ENCODE measurements at regions not wholly inside any gene's neighbourhood (a gene's known extent, or its start where the extent isn't known, plus 50 kb on each side); places are given as distances from the start of the nearest gene placed in this dataset.

DNA sequence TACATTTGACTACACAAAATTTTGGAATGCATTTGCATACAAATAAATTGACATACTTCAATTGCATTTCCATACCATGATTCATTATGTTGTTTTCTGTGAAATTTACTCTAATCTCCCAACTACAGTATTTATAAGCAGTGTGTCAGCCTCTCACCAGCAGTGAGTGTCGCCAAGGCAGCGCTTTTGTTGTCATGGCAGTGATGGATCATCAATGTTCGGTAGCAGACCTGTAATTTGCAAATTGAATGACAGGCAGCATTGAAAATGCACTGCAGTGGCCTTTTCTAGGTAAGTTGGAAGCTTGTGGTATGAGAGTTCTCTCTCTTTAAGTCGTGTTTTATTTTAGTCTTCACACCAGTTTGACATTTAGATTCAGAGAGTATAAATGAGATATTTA, 534.1 kb downstream of the PCDH17 start:
- DNase-seq = no peak
- Histone ChIP-seq H3F3A (replicated peaks; ENCODE audit: insufficient read depth) (no peaks in the 10 kb centered on the region), H3K4me3 (ENCODE audit: low read depth in 2 of 2, low read length in 1 of 2) (no peak overlapping the region), H3K27ac (ENCODE audit: low read depth in 2 of 2, low read length in 1 of 2) (no peak overlapping the region), H3K36me3 (replicated peaks in 1 of 2; ENCODE audit: control insufficient read depth in 1 of 2, insufficient read depth in 2 of 2, low read length in 1 of 2) (no peaks in the 10 kb centered on the region), H3K27me3 (ENCODE audit: insufficient read depth) (no peaks in the 10 kb centered on the region), H3K9me2 (no peaks in the 10 kb centered on the region), H3K4me1 (ENCODE audit: control insufficient read depth in 1 of 2, insufficient read depth in 2 of 2, low read depth in 1 of 2, low read length in 1 of 2) (no peaks in the 10 kb centered on the region), H2AFZ (ENCODE audit: low read depth) (no peak overlapping the region), H3K4me2 (no peak overlapping the region), H4K20me1 (ENCODE audit: insufficient read depth) (no peaks in the 10 kb centered on the region), H3K9me3 (no peaks in the 10 kb centered on the region), H3K79me2 (ENCODE audit: insufficient read depth) (no peaks in the 10 kb centered on the region), H3K9ac (no peak overlapping the region)
- no peak for TF ChIP-seq FOXM1 (IDR thresholded peaks at IDR 0.05; ENCODE audit: low read depth)
- TF ChIP-seq YY1 (IDR thresholded peaks at IDR 0.05; ENCODE audit: low read depth) = no peak
- no peak for TF ChIP-seq RCOR1 (IDR thresholded peaks at IDR 0.05; ENCODE audit: low read length)
- TF ChIP-seq, protein P1, sequence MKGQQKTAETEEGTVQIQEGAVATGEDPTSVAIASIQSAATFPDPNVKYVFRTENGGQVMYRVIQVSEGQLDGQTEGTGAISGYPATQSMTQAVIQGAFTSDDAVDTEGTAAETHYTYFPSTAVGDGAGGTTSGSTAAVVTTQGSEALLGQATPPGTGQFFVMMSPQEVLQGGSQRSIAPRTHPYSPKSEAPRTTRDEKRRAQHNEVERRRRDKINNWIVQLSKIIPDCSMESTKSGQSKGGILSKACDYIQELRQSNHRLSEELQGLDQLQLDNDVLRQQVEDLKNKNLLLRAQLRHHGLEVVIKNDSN (IDR thresholded peaks at IDR 0.05; ENCODE audit: borderline replicate concordance, low read depth) = no peak
- TF ChIP-seq CTCF (IDR thresholded peaks at IDR 0.05) = no peak
- no peak for TF ChIP-seq FOXJ3 (CRISPR knock-in tag; IDR thresholded peaks at IDR 0.05)
- 53% methylated on average over 4 of the region's 4 CpGs for WGBS (ENCODE audit: low lambda C conversion rate)
- POLR2A ChIA-PET = no interaction called here
- CTCF ChIA-PET = no interaction called here

DNA sequence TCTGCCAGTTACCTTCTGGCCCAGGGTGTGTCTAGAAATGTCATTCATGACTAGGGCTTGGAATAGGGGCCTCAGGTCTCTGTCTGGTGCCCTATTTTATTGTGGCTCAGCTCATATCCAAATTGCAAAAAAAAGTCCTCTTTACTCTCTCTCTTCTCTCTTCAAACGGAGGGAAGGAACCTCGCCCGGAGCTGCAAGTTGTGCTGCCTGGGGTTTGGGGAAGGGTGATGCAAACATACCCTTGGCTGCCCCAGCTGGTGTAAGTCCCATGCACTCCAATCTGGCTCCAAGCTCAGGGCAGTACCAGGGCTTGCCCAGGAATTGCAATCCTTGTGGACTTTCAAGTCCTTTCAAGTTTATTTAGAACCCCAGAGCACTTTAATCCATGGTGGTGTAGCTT, 549.6 kb downstream of the PCDH17 start:
- no peak for DNase-seq
- WGBS (ENCODE audit: low lambda C conversion rate) = 68% methylated on average over 3 of the region's 3 CpGs
- Histone ChIP-seq H3K9me3 (no peaks in the 10 kb centered on the region), H3K27me3 (ENCODE audit: insufficient read depth) (no peaks in the 10 kb centered on the region), H3K9me2 (no peaks in the 10 kb centered on the region), H3F3A (replicated peaks; ENCODE audit: insufficient read depth) (no peaks in the 10 kb centered on the region), H3K4me1 (ENCODE audit: control insufficient read depth in 1 of 2, insufficient read depth in 2 of 2, low read depth in 1 of 2, low read length in 1 of 2) (no peaks in the 10 kb centered on the region), H4K20me1 (ENCODE audit: insufficient read depth) (no peaks in the 10 kb centered on the region), H3K36me3 (replicated peaks in 1 of 2; ENCODE audit: control insufficient read depth in 1 of 2, insufficient read depth in 2 of 2, low read length in 1 of 2) (no peaks in the 10 kb centered on the region), H3K9ac (no peak overlapping the region), H3K4me2 (no peak overlapping the region), H3K79me2 (ENCODE audit: insufficient read depth) (no peaks in the 10 kb centered on the region), H2AFZ (ENCODE audit: low read depth) (no peak overlapping the region), H3K4me3 (ENCODE audit: low read depth in 2 of 2, low read length in 1 of 2) (no peak overlapping the region), H3K27ac (ENCODE audit: low read depth in 2 of 2, low read length in 1 of 2) (no peak overlapping the region)
- ChIA-PET CTCF (interaction anchor here (1.0 kb wide), 1 partner anchor 9 kb away, joined by 3 read pairs; no protein-coding TSS in a partner anchor), POLR2A (no interaction called here)
- TF ChIP-seq RCOR1 (IDR thresholded peaks at IDR 0.05; ENCODE audit: low read length) = no peak
- no peak for TF ChIP-seq GABPA (IDR thresholded peaks at IDR 0.05; ENCODE audit: low read depth)
- no peak for TF ChIP-seq TCF12 (IDR thresholded peaks at IDR 0.05)
- TF ChIP-seq NFIC (IDR thresholded peaks at IDR 0.05; ENCODE audit: borderline replicate concordance) = no peak
- TF ChIP-seq FOXM1 (IDR thresholded peaks at IDR 0.05; ENCODE audit: low read depth) = no peak
- TF ChIP-seq RXRA (IDR thresholded peaks at IDR 0.05; ENCODE audit: borderline replicate concordance, low read depth) = no peak
- TF ChIP-seq TAF1 (IDR thresholded peaks at IDR 0.05; ENCODE audit: borderline replicate concordance, low read depth, low read length) = no peak
- no peak for TF ChIP-seq FOXJ3 (CRISPR knock-in tag; IDR thresholded peaks at IDR 0.05)
- TF ChIP-seq, protein P1 (IDR thresholded peaks at IDR 0.05; ENCODE audit: borderline replicate concordance, low read depth) = no peak
- no peak for TF ChIP-seq MXI1 (IDR thresholded peaks at IDR 0.05; ENCODE audit: low read depth, low read length)
